ENCODE measurements at regions not wholly inside any gene's neighbourhood (a gene's known extent, or its start where the extent isn't known, plus 50 kb on each side); places are given as distances from the start of the nearest gene placed in this dataset.

DNA sequence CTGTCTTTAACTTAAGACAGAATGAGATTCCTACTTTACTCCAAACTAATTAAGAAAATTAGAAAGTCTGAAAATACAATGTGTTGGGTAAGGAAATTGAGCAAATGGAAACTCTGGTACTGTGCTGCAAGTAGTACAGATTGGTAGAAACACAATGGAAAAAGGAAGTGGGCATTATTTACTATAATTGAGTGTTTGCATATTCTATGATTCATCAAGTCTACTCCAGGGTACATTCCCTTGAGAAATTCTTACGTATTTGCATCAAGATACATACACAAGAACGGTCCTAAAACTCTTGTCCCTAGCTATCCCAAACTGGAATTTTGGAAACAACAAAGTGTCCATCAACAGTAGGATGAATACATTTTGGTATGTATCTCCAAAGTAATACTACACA, 123.5 kb upstream of the TARS1 start:
- Histone ChIP-seq H4K91ac (ENCODE audit: low read depth, low read length) (no peak overlapping the region), H3K4me1 (ENCODE audit: control insufficient read depth in 1 of 2, insufficient read depth in 2 of 2, low read length in 2 of 2) (no peaks in the 10 kb centered on the region), H2BK120ac (ENCODE audit: insufficient read depth, low read length, poor library complexity) (no peak overlapping the region), H4K12ac (ENCODE audit: low read depth, low read length) (no peak overlapping the region), H3K9ac (ENCODE audit: low read length) (no peak overlapping the region), H3K27me3 (ENCODE audit: insufficient read depth, low read length) (no peaks in the 10 kb centered on the region), H3K14ac (ENCODE audit: low read length) (no peak overlapping the region), H3K4ac (ENCODE audit: low read depth, low read length) (no peak overlapping the region), H3K4me3 (ENCODE audit: low read depth, low read length) (no peak overlapping the region), H3K79me1 (ENCODE audit: low read length) (no peaks in the 10 kb centered on the region), H3K79me2 (ENCODE audit: control insufficient read depth, insufficient read depth, low read length, poor library complexity) (no peaks in the 10 kb centered on the region), H2BK5ac (ENCODE audit: low read depth, low read length, poor library complexity) (no peak overlapping the region), H3K23ac (ENCODE audit: low read length) (no peak overlapping the region), H3K9me3 (ENCODE audit: insufficient read depth, low read depth, low read length) (no peaks in the 10 kb centered on the region), H3K4me2 (ENCODE audit: low read length) (no peak overlapping the region), H2AK5ac (ENCODE audit: low read length) (no peak overlapping the region), H4K8ac (ENCODE audit: low read depth, low read length) (no peak overlapping the region), H2AFZ (ENCODE audit: insufficient read depth, low read length, poor library complexity) (no peak overlapping the region), H2BK12ac (ENCODE audit: low read length) (no peak overlapping the region), H3K27ac (ENCODE audit: low read depth, low read length) (no peak overlapping the region), H3K18ac (ENCODE audit: low read length) (no peak overlapping the region), H3K36me3 (ENCODE audit: control insufficient read depth in 1 of 2, insufficient read depth in 2 of 2, low read length in 2 of 2) (no peaks in the 10 kb centered on the region)
- DNase-seq, result no peak
- WGBS (ENCODE audit: extremely low coverage, insufficient coverage, insufficient read length), result no CpG with 5 or more reads among the region's 2 CpGs

GRCh38 chr5:33319151-33319550, 121.6 kb upstream of the TARS1 start:
- H2BK5ac ChIP-seq (ENCODE audit: low read depth, low read length, poor library complexity), result no peak overlapping the region
- no peak overlapping the region for H3K27ac ChIP-seq (ENCODE audit: low read depth, low read length)
- H3K4ac ChIP-seq (ENCODE audit: low read depth, low read length), result no peak overlapping the region
- H3K4me2 ChIP-seq (ENCODE audit: low read length), result no peak overlapping the region
- H3K9me3 ChIP-seq (ENCODE audit: insufficient read depth, low read depth, low read length), result no peaks in the 10 kb centered on the region
- H3K36me3 ChIP-seq (ENCODE audit: control insufficient read depth in 1 of 2, insufficient read depth in 2 of 2, low read length in 2 of 2), result no peaks in the 10 kb centered on the region
- H3K79me2 ChIP-seq (ENCODE audit: control insufficient read depth, insufficient read depth, low read length, poor library complexity), result no peaks in the 10 kb centered on the region
- DNase-seq, result no peak
- no peak overlapping the region for H3K14ac ChIP-seq (ENCODE audit: low read length)
- no peak overlapping the region for H2BK120ac ChIP-seq (ENCODE audit: insufficient read depth, low read length, poor library complexity)
- no peaks in the 10 kb centered on the region for H3K4me1 ChIP-seq (ENCODE audit: control insufficient read depth in 1 of 2, insufficient read depth in 2 of 2, low read length in 2 of 2)
- H3K23ac ChIP-seq (ENCODE audit: low read length), result no peak overlapping the region
- H4K8ac ChIP-seq (ENCODE audit: low read depth, low read length), result no peak overlapping the region
- WGBS (ENCODE audit: extremely low coverage, insufficient coverage, insufficient read length), result no CpG with 5 or more reads among the region's 1 CpG
- H3K9ac ChIP-seq (ENCODE audit: low read length), result no peak overlapping the region
- H3K4me3 ChIP-seq (ENCODE audit: low read depth, low read length), result no peak overlapping the region
- no peak overlapping the region for H4K91ac ChIP-seq (ENCODE audit: low read depth, low read length)
- H2AFZ ChIP-seq (ENCODE audit: insufficient read depth, low read length, poor library complexity), result no peak overlapping the region
- no peak overlapping the region for H2BK12ac ChIP-seq (ENCODE audit: low read length)
- H2AK5ac ChIP-seq (ENCODE audit: low read length), result no peak overlapping the region
- no peaks in the 10 kb centered on the region for H3K79me1 ChIP-seq (ENCODE audit: low read length)
- H3K27me3 ChIP-seq (ENCODE audit: insufficient read depth, low read length), result no peaks in the 10 kb centered on the region
- no peak overlapping the region for H4K12ac ChIP-seq (ENCODE audit: low read depth, low read length)
- H3K18ac ChIP-seq (ENCODE audit: low read length), result no peak overlapping the region

GRCh38 chr5:33319841-33320240, 120.9 kb upstream of the TARS1 start:
- no CpG with 5 or more reads among the region's 1 CpG for WGBS (ENCODE audit: extremely low coverage, insufficient coverage, insufficient read length)
- Histone ChIP-seq H3K4me1 (ENCODE audit: control insufficient read depth in 1 of 2, insufficient read depth in 2 of 2, low read length in 2 of 2) (no peaks in the 10 kb centered on the region), H3K4me3 (ENCODE audit: low read depth, low read length) (no peak overlapping the region), H3K4ac (ENCODE audit: low read depth, low read length) (no peak overlapping the region), H2BK12ac (ENCODE audit: low read length) (no peak overlapping the region), H4K8ac (ENCODE audit: low read depth, low read length) (no peak overlapping the region), H2AK5ac (ENCODE audit: low read length) (no peak overlapping the region), H3K27me3 (ENCODE audit: insufficient read depth, low read length) (no peaks in the 10 kb centered on the region), H4K12ac (ENCODE audit: low read depth, low read length) (no peak overlapping the region), H4K91ac (ENCODE audit: low read depth, low read length) (no peak overlapping the region), H3K9ac (ENCODE audit: low read length) (no peak overlapping the region), H3K79me1 (ENCODE audit: low read length) (no peaks in the 10 kb centered on the region), H3K9me3 (ENCODE audit: insufficient read depth, low read depth, low read length) (no peaks in the 10 kb centered on the region), H3K36me3 (ENCODE audit: control insufficient read depth in 1 of 2, insufficient read depth in 2 of 2, low read length in 2 of 2) (no peaks in the 10 kb centered on the region), H2BK5ac (ENCODE audit: low read depth, low read length, poor library complexity) (no peak overlapping the region), H3K18ac (ENCODE audit: low read length) (no peak overlapping the region), H3K14ac (ENCODE audit: low read length) (no peak overlapping the region), H3K27ac (ENCODE audit: low read depth, low read length) (no peak overlapping the region), H3K79me2 (ENCODE audit: control insufficient read depth, insufficient read depth, low read length, poor library complexity) (no peaks in the 10 kb centered on the region), H3K23ac (ENCODE audit: low read length) (no peak overlapping the region), H2BK120ac (ENCODE audit: insufficient read depth, low read length, poor library complexity) (no peak overlapping the region), H2AFZ (ENCODE audit: insufficient read depth, low read length, poor library complexity) (no peak overlapping the region), H3K4me2 (ENCODE audit: low read length) (no peak overlapping the region)
- DNase-seq, result no peak

DNA sequence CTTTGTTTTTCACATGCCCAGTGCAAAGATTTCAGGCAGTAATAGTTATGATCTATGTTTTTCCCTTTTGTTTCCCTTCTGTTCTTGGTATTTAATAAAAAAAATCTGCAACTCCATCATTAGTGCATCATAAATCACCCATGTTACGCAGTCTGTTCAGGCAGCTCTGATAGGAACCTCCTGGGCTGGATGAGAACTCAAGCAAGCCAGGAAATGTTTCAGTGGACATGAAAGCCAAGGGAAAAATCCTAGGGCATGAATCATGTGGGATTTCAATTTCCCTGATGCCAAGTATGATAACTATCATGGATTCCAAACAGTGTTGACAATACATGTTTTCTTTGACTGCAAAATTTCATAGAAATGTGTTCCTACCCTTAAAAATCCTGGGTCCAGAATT, 119.7 kb upstream of the TARS1 start:
- Histone ChIP-seq H2AFZ (ENCODE audit: insufficient read depth, low read length, poor library complexity) (no peak overlapping the region), H3K36me3 (ENCODE audit: control insufficient read depth in 1 of 2, insufficient read depth in 2 of 2, low read length in 2 of 2) (no peaks in the 10 kb centered on the region), H2BK5ac (ENCODE audit: low read depth, low read length, poor library complexity) (no peak overlapping the region), H3K27ac (ENCODE audit: low read depth, low read length) (no peak overlapping the region), H3K27me3 (ENCODE audit: insufficient read depth, low read length) (no peaks in the 10 kb centered on the region), H2BK120ac (ENCODE audit: insufficient read depth, low read length, poor library complexity) (no peak overlapping the region), H3K18ac (ENCODE audit: low read length) (no peak overlapping the region), H3K9me3 (ENCODE audit: insufficient read depth, low read depth, low read length) (no peaks in the 10 kb centered on the region), H3K4me2 (ENCODE audit: low read length) (no peak overlapping the region), H2BK12ac (ENCODE audit: low read length) (no peak overlapping the region), H3K79me1 (ENCODE audit: low read length) (no peaks in the 10 kb centered on the region), H4K12ac (ENCODE audit: low read depth, low read length) (no peak overlapping the region), H3K23ac (ENCODE audit: low read length) (no peak overlapping the region), H3K9ac (ENCODE audit: low read length) (no peak overlapping the region), H3K4me3 (ENCODE audit: low read depth, low read length) (no peak overlapping the region), H3K4ac (ENCODE audit: low read depth, low read length) (no peak overlapping the region), H3K79me2 (ENCODE audit: control insufficient read depth, insufficient read depth, low read length, poor library complexity) (no peaks in the 10 kb centered on the region), H2AK5ac (ENCODE audit: low read length) (no peak overlapping the region), H4K91ac (ENCODE audit: low read depth, low read length) (no peak overlapping the region), H3K4me1 (ENCODE audit: control insufficient read depth in 1 of 2, insufficient read depth in 2 of 2, low read length in 2 of 2) (no peaks in the 10 kb centered on the region), H4K8ac (ENCODE audit: low read depth, low read length) (no peak overlapping the region), H3K14ac (ENCODE audit: low read length) (no peak overlapping the region)
- DNase-seq, result peak; percentile 45 to 85
- WGBS (ENCODE audit: extremely low coverage, insufficient coverage, insufficient read length), result no CpG with 5 or more reads among the region's 1 CpG
